SKM-1 (cell line): ENCODE measurements at regions not wholly inside any gene's neighbourhood (a gene's known extent, or its start where the extent isn't known, plus 50 kb on each side); places are given as distances from the start of the nearest gene placed in this dataset.

Experiments used
- DNase-seq: peaks from one replicate; lab custom pipeline; 2025; ENCODE audit not compliant: unreplicated experiment; lab: John Stamatoyannopoulos, UW

GRCh38 chr15:58269455-58270414 lies 131.6 kb downstream of the AQP9 start:
- peak; percentile 58 for DNase-seq

GRCh38 chr15:58271410-58271809 lies 133.2 kb downstream of the AQP9 start:
- no peak for DNase-seq

DNA sequence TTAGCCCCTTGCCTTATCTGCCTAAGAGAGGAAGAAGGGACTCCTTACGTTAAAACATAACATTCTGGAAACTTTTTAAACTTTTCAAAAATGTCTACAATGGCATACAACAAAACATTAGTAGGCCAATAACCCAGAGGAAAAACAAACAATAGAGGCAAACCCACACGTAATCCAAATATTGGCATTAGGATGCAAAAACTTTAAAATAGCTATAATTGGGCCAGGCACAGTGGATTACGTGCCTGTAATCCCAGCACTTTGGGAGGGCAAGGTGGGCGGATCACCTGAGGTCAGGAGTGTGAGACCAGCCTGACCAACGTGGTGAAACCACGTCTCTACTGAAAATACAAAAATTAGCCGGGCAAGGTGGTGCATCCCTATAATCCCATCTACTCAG lies 134.9 kb downstream of the AQP9 start:
- DNase-seq: no peak

- DNase-seq: no peak
These were observed 136.7 kb downstream of the AQP9 start for GRCh38 chr15:58274885-58275284.

DNA sequence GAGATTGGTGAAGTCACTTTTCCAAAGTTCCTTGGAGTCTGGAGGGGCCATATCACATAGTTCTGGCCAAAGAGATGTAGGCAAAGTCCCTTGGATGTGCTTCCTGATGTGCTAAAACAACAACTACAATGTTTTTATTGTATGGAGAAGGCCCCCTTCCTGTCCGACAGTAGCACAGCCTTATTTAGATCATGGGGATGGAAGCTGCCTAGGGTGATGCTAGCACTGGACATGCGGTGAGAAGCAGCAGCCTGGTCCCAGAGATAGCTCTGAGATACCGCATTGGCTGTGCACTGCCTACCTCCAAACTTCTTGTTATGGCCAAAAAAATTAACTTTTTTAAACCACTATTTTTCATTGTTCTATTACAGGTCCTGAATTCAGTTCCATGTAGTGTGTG lies 137.6 kb downstream of the AQP9 start:
- no peak for DNase-seq

DNA sequence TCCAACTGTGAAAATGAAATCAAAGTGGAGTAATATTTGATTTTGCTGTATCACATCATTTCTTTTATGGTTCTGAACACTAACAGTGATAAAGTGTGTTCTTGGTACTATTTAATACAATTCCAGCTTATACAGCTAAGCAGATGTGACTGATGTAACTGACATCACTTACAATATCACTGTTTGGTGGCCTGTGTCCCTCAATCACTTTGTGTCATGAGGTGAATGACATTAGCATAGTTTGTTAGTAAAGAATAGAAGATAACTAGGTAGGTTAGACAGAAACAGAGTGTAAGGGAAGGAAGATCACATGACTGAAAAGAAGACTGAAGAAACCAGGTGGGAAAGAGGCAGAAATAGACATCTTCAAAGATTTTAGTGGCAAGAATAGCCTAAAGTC lies 138.7 kb downstream of the AQP9 start:
- DNase-seq: no peak

- DNase-seq: no peak
These were observed 139.2 kb downstream of the AQP9 start for GRCh38 chr15:58277333-58277732.

GRCh38 chr15:58279106-58279505 lies 140.9 kb downstream of the AQP9 start:
- DNase-seq: no peak

DNA sequence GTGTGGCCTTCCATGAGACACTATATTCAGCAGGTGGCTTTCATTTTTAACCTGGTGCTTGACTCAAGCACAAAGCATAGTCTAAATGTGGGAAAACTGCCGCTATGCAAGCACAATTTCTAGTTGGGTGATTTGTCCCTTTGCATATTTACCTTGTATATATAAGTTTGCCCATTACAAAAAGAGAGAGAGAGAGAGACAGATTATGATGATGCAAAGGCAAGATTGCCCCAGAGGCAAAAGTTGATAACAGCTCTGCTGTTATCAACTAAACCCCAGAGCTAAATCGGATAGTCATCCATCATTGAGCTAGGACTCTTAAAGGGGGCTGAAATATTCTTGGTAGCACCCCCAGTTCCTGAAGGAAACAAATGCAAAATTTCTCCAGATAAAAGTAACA lies 141.5 kb downstream of the AQP9 start:
- no peak for DNase-seq

DNA sequence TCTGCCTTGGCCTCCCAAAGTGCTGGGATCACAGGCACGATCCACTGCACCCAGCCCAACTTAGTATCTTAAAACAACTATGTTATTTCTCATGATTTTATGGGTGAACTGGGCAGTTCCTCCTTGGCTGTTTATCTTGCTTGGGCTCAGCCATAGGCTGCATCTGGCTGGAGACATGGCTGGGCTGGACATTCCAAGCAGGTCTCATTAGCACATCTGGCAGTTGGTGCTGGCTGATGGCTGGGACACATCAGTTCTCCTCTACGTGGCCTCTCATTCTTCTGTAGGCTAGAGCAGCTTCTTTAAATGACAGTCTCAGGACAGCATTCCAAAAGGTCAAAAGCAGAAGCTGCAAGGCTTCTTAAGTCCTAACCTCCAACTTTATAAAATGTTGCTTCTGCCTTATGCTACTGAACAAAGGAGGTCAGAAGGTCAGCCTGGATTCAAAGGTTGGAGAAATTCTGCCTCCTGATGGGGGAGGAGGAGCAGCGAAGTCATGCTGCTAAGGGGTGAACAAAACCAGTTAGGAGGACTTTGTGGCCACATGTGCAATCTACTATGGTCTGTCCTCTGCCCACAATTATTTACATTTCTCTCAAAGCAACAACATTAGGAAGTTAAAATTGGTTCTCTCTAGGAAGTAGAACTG lies 144.0 kb downstream of the AQP9 start:
- peak; percentile 63 for DNase-seq

DNA sequence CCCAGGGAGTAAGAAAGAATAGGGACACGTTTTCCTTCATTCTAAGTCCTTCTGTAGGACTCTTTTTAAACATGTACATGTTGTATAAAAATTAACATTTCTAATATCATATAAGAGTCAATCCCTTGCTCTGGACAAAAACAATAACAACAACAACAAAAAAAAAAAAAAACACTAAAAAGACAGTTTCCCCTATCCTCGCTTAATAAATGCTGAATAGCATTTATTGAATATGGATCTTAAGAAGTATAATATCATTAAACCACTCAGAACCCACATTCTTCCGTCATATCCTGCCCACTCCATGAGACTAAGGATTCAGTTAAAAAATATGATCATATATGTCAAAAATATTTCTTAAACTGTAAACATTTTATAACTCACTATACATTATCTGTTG lies 145.1 kb downstream of the AQP9 start:
- DNase-seq: no peak

DNA sequence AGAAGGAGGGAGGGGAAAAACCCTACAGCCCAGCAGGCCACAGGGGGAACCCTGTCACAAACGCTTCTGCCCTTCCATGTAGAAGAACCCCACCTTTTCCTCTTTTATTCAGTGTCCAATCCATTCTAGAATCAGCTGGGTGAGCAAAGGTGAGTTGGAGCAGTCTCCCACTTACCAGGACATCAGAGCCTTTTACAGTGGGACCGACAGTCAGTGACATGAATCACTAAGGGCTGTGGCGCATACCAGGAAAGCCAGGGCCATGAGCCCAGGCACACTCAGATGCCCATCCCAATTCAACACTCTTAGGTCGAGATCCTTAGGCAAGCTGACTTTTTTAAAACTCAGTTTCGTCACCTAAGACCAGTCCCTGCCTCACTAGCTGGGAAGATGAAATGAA lies 146.1 kb downstream of the AQP9 start:
- no peak for DNase-seq

- no peak for DNase-seq
These were observed 146.4 kb upstream of the LIPC start for GRCh38 chr15:58285212-58285920.

DNA sequence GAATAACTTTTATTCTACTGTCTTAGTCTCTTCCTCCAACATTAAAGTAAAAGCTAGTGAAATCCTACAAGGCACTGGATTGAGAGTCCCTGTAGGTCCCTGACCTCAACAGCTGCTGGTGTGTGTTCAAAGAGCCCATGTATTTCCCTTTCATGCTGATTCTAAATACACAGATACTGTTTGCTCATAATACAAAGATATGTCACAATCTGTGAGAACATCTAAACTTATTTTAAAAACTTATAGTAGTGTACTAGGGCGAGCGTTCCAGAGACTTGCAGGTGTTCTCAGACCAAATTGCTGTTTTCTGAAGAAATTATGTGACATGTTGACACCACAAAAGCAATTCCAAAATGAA lies 145.9 kb upstream of the LIPC start:
- DNase-seq: no peak

GRCh38 chr15:58286523-58286922 lies 145.3 kb upstream of the LIPC start:
- no peak for DNase-seq

- DNase-seq: no peak
These were observed 143.9 kb upstream of the LIPC start for GRCh38 chr15:58287891-58288290.

DNA sequence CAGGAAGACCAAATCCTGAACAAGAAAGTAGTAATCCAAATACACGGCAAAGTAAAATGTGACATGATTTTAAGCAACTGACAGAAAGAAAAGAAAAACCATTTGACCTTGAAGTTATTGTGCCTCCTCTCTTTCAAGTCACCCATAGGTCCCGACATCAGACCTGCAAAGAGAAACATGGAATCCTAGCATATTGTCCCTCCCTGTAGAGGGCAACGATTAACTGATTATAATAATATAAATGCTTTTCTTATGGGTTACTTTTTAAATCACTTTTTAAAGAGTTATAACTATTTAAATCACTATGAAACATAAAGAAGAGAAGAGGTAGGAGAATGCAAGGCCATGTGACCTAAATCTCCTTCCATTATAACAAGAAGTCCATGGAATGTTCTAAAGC lies 143.2 kb upstream of the LIPC start:
- no peak for DNase-seq

- no peak for DNase-seq
These were observed 139.9 kb upstream of the LIPC start for GRCh38 chr15:58291848-58292247.

DNA sequence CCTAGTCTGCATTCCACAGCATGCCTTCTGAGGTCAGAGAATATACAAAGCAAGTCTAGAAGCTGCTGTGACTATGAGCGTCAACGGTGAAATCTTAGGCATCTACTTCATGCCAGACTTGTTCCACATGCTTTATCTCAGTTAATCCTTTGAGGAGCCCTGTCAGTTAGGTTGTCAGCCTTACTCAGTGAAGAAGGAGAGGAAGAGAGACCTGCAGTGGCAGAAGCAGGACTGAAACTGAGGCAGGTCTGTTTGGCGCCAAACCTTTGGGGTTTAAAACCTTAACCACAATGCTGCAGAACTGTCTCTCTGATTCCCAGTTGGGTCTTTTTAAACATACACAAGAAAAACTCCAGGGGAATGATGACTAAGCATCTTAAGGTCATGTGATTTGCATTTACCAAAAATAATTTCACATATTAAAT lies 139.0 kb upstream of the LIPC start:
- DNase-seq: no peak

DNA sequence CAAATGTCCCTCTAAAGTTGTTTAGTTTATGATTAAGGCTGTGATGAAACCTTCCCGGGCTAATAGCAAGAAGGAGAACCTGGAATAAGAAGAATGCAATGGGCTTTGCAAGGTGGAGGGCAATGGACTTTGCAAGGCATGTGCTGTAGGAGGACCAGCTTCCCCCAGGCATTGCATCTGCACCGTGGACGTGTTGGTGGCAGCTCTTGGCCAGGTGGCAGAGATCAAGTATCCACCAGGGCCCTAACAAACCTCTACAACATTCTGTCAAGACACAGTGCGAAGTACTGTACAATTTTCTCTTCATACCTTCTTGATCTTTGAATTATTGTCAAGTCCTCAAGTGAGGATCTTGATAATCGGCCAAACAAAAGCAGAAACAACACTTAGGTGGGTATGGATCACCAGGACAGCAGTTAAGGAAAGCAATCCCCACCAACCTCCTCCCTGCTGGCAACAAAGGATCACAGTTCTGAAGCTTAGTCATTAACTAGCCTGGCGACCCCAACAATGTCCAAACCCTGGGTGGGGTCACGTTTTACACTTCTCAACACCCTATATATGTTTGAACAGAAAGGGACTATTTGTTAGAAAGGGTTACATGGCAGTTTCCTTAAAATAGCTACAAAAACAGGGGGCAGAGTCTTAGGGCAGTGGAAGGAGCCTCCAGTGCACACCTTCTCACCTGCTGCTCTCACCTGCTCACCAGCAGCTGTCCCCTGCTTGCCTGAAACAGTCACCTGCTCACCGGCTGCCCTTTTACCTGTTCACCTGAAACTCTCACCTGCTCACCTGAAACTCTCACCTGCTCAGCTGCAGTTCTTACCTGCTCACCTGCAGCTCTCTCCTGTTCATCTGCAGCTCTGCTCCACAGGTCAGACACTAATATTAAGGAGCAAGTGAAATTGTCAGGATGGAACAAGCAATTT lies 137.9 kb upstream of the LIPC start:
- DNase-seq: no peak
